Mammary epithelial cell (primary cell): ENCODE measurements at regions not wholly inside any gene's neighbourhood (a gene's known extent, or its start where the extent isn't known, plus 50 kb on each side); places are given as distances from the start of the nearest gene placed in this dataset.

Source experiments
- EZH2 ChIP-seq: IDR thresholded peaks from 2 replicates; pipeline ENCODE4 v1.6.1; 2012; ENCODE audit warnings: low read length, inconsistent platforms, borderline replicate concordance
- TF ChIP-seq, protein P1 (sequence below), 2 donors: IDR thresholded peaks in 1 of 2; conservative IDR thresholded peaks in 1 of 2; 2 replicates each; pipeline ENCODE4 v1.5.1; 2011 to 2012; ENCODE audit warnings: inconsistent platforms in 2 of 2, low read length in 2 of 2, mild to moderate bottlenecking in 2 of 2, control low read depth in 1 of 2, low read depth in 1 of 2; ENCODE audit not compliant: insufficient read depth in 1 of 2; ENCODE audit errors: extremely low read depth in 1 of 2

DNA sequence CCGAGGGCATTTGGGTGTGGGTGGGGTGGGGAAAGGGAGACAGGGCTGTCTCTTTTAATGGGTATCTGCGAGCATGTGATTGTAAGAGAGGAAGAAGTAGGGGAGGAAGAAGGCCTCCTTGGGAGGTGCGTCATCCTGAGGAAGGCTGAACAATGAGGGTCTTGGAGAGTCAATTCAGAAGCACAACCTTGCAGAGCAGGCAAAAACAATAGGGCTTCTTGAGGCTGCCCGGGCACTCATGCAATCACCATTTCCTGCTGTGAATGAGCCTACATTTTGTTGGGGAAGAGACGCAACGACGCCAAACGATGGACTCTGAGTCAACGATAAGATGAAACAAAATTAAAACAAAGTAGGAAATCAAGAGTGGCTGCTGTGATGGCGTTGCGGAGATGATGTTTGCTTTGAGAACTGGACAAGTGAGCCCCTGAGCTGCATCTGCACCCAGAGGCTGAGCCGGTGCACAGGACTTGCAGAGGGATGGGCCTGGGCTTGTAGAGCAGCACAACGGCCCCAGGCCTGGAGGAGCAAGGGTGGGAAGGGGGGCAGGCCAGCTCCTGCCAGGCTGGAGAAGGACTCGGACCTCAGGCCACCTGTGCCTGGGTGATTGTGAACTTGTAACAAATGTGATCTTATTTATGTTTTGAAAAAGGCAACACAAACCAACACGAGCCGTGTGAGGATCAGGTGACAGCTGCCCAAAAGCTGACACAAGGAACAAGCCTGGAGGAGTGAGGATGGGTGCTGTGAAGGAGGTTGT is 92.3 kb upstream of the B3GAT1 start:
- TF ChIP-seq, protein P1, sequence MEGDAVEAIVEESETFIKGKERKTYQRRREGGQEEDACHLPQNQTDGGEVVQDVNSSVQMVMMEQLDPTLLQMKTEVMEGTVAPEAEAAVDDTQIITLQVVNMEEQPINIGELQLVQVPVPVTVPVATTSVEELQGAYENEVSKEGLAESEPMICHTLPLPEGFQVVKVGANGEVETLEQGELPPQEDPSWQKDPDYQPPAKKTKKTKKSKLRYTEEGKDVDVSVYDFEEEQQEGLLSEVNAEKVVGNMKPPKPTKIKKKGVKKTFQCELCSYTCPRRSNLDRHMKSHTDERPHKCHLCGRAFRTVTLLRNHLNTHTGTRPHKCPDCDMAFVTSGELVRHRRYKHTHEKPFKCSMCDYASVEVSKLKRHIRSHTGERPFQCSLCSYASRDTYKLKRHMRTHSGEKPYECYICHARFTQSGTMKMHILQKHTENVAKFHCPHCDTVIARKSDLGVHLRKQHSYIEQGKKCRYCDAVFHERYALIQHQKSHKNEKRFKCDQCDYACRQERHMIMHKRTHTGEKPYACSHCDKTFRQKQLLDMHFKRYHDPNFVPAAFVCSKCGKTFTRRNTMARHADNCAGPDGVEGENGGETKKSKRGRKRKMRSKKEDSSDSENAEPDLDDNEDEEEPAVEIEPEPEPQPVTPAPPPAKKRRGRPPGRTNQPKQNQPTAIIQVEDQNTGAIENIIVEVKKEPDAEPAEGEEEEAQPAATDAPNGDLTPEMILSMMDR (conservative IDR thresholded peaks at IDR 0.05 in 1 of 2, IDR thresholded peaks at IDR 0.05 in 1 of 2; ENCODE audit: extremely low read depth in 1 of 2, insufficient read depth in 1 of 2, low read depth in 1 of 2, low read length in 2 of 2), result no peak
- TF ChIP-seq EZH2, result no peak
